Neural cell (in vitro differentiated cells): ENCODE measurements at regions not wholly inside any gene's neighbourhood (a gene's known extent, or its start where the extent isn't known, plus 50 kb on each side); places are given as distances from the start of the nearest gene placed in this dataset.

Experiments
- EP300 ChIP-seq: fragments of 450-650 bp; conservative IDR thresholded peaks from 2 replicates; pipeline ENCODE4 v1.6.1; 2014; ENCODE audit warnings: antibody characterized with exemption, mild to moderate bottlenecking, moderate library complexity; ENCODE audit not compliant: poor library complexity, severe bottlenecking
- EZH2 ChIP-seq: fragments of 200-600, 300-800 bp; shearing (Covaris generic), sonication (generic); IDR thresholded peaks from 2 replicates; pipeline ENCODE4 v1.6.1; 2014; ENCODE audit warnings: antibody characterized with exemption, low read length, borderline replicate concordance, mild to moderate bottlenecking; ENCODE audit not compliant: insufficient read depth, poor library complexity, severe bottlenecking
- POLR2AphosphoS5 ChIP-seq: IDR thresholded peaks from 2 replicates; pipeline ENCODE4 v1.6.1; 2012
- SMC3 ChIP-seq: fragments of 450-650 bp; conservative IDR thresholded peaks from 2 replicates; pipeline ENCODE4 v1.6.1; 2014; ENCODE audit warnings: antibody characterized with exemption, mild to moderate bottlenecking, moderate library complexity; ENCODE audit not compliant: poor library complexity
- TF ChIP-seq, protein P1 (sequence below): fragments of 450-650 bp; IDR thresholded peaks from 2 replicates; pipeline ENCODE4 v1.5.1; 2014; ENCODE audit warnings: antibody characterized with exemption, mild to moderate bottlenecking, moderate library complexity; ENCODE audit not compliant: poor library complexity, severe bottlenecking
- TF ChIP-seq, protein P2 (sequence below): IDR thresholded peaks from 2 replicates; pipeline ENCODE4 v1.6.1; 2012; ENCODE audit warnings: borderline replicate concordance

DNA sequence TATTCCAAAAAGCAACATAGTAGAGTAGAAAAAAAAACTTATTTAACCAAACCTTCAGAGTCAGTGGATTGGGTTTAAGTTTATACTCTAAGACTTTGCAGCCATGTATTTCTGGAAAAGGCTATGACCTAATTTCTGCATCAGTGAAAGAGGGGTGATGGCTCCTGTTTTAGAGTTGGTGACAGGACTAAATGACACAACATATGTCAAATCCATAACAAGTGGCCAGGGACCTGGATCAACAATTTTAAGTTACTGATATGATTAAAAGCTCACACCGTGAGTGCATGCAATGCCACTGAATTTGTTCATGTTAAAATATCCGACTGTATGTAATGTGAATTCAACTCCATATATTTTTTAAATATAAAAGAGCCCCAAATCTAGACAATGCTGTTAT is 390.6 kb downstream of the TNS3 start:
- TF ChIP-seq POLR2AphosphoS5, result no peak
- TF ChIP-seq, protein P1, sequence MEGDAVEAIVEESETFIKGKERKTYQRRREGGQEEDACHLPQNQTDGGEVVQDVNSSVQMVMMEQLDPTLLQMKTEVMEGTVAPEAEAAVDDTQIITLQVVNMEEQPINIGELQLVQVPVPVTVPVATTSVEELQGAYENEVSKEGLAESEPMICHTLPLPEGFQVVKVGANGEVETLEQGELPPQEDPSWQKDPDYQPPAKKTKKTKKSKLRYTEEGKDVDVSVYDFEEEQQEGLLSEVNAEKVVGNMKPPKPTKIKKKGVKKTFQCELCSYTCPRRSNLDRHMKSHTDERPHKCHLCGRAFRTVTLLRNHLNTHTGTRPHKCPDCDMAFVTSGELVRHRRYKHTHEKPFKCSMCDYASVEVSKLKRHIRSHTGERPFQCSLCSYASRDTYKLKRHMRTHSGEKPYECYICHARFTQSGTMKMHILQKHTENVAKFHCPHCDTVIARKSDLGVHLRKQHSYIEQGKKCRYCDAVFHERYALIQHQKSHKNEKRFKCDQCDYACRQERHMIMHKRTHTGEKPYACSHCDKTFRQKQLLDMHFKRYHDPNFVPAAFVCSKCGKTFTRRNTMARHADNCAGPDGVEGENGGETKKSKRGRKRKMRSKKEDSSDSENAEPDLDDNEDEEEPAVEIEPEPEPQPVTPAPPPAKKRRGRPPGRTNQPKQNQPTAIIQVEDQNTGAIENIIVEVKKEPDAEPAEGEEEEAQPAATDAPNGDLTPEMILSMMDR, result no peak
- no peak for TF ChIP-seq SMC3
- no peak for TF ChIP-seq EZH2
- no peak for TF ChIP-seq EP300
- TF ChIP-seq, protein P2, sequence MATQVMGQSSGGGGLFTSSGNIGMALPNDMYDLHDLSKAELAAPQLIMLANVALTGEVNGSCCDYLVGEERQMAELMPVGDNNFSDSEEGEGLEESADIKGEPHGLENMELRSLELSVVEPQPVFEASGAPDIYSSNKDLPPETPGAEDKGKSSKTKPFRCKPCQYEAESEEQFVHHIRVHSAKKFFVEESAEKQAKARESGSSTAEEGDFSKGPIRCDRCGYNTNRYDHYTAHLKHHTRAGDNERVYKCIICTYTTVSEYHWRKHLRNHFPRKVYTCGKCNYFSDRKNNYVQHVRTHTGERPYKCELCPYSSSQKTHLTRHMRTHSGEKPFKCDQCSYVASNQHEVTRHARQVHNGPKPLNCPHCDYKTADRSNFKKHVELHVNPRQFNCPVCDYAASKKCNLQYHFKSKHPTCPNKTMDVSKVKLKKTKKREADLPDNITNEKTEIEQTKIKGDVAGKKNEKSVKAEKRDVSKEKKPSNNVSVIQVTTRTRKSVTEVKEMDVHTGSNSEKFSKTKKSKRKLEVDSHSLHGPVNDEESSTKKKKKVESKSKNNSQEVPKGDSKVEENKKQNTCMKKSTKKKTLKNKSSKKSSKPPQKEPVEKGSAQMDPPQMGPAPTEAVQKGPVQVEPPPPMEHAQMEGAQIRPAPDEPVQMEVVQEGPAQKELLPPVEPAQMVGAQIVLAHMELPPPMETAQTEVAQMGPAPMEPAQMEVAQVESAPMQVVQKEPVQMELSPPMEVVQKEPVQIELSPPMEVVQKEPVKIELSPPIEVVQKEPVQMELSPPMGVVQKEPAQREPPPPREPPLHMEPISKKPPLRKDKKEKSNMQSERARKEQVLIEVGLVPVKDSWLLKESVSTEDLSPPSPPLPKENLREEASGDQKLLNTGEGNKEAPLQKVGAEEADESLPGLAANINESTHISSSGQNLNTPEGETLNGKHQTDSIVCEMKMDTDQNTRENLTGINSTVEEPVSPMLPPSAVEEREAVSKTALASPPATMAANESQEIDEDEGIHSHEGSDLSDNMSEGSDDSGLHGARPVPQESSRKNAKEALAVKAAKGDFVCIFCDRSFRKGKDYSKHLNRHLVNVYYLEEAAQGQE, result no peak
